ENCODE measurements at regions not wholly inside any gene's neighbourhood (a gene's known extent, or its start where the extent isn't known, plus 50 kb on each side); places are given as distances from the start of the nearest gene placed in this dataset.

DNA sequence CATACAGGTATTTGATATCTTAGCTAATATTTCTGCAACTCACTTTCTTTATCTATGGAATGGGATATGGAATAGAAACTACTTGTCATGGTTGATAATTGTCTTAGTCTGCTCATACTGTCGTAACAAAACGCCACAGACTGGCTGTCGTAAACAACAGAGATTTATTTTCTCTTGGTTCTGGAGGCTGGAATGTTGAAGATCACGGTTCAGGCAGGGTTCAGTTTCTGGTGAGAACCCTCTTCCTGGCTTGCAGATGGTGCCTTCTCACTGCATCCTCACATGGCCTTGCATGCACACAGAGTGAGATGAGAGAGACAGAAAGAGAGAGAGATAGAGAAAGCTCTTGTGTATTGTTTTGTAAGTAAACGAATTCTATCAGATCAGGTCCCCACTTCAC, 332.7 kb upstream of the MAGI2 start:
- Mint-ChIP-seq H3K9me3 (ENCODE audit: unreplicated experiment) (no peaks in the 10 kb centered on the region), H3K27me3 (ENCODE audit: insufficient read depth, unreplicated experiment) (peaks cover 4% of the 10 kb centered on the region), H3K36me3 (ENCODE audit: insufficient read depth, unreplicated experiment) (no peaks in the 10 kb centered on the region), H3K27ac (ENCODE audit: unreplicated experiment) (no peak overlapping the region), H3K4me1 (ENCODE audit: low read depth, unreplicated experiment) (no peaks in the 10 kb centered on the region), H3K4me3 (ENCODE audit: unreplicated experiment) (no peak overlapping the region)
- H3K27me3 ChIP-seq (replicated peaks; ENCODE audit: control insufficient read depth, insufficient read depth, low read length) = no peaks in the 10 kb centered on the region
- DNase-seq = no peak
- TF ChIP-seq, protein P1, sequence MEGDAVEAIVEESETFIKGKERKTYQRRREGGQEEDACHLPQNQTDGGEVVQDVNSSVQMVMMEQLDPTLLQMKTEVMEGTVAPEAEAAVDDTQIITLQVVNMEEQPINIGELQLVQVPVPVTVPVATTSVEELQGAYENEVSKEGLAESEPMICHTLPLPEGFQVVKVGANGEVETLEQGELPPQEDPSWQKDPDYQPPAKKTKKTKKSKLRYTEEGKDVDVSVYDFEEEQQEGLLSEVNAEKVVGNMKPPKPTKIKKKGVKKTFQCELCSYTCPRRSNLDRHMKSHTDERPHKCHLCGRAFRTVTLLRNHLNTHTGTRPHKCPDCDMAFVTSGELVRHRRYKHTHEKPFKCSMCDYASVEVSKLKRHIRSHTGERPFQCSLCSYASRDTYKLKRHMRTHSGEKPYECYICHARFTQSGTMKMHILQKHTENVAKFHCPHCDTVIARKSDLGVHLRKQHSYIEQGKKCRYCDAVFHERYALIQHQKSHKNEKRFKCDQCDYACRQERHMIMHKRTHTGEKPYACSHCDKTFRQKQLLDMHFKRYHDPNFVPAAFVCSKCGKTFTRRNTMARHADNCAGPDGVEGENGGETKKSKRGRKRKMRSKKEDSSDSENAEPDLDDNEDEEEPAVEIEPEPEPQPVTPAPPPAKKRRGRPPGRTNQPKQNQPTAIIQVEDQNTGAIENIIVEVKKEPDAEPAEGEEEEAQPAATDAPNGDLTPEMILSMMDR (IDR thresholded peaks at IDR 0.05; ENCODE audit: insufficient read depth in 1 of 2, low read depth in 1 of 2, low read length in 1 of 2, severe bottlenecking in 1 of 2, unreplicated experiment in 1 of 2) = no peak
- H3K36me3 ChIP-seq (ENCODE audit: control insufficient read depth, insufficient read depth, low read length) = no peaks in the 10 kb centered on the region
- POLR2A ChIA-PET = no interaction called here
- no peak overlapping the region for H3K4me3 ChIP-seq (ENCODE audit: low read depth, low read length)
- CTCF ChIA-PET = no interaction called here
- H3K9me3 ChIP-seq = no peaks in the 10 kb centered on the region
- no TSS peak for BruUV-seq (replicated peaks)
- H3K4me1 ChIP-seq = no peaks in the 10 kb centered on the region
- intact Hi-C loops (cut with micrococcal nuclease; ENCODE audit: unreplicated experiment) = no loop called here

DNA sequence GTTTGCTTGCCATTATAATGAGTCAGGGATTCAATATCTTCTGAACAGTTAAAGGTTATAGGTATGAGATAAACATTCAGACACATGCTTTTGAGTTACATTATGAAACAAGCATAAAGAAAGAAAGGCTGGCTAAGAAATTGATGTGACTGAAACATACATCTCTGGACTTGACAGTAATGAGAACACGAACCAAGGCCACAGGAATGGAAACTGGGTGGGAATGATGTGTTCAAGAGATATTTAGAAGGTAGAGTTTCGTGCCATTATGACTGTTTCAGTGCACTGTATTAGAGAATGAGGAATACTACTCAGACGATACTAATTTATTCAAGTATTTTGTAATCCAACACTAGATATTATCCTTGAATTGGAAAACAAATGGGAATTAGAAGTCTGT, 332.1 kb upstream of the MAGI2 start:
- H3K27ac Mint-ChIP-seq (ENCODE audit: unreplicated experiment) = no peak overlapping the region
- TF ChIP-seq, protein P1 (IDR thresholded peaks at IDR 0.05; ENCODE audit: insufficient read depth in 1 of 2, low read depth in 1 of 2, low read length in 1 of 2, severe bottlenecking in 1 of 2, unreplicated experiment in 1 of 2) = no peak
- no peaks in the 10 kb centered on the region for H3K4me1 Mint-ChIP-seq (ENCODE audit: low read depth, unreplicated experiment)
- ChIA-PET POLR2A (no interaction called here), CTCF (no interaction called here)
- Histone ChIP-seq H3K9me3 (no peaks in the 10 kb centered on the region), H3K4me1 (no peaks in the 10 kb centered on the region), H3K27me3 (replicated peaks; ENCODE audit: control insufficient read depth, insufficient read depth, low read length) (no peaks in the 10 kb centered on the region), H3K36me3 (ENCODE audit: control insufficient read depth, insufficient read depth, low read length) (no peaks in the 10 kb centered on the region), H3K4me3 (ENCODE audit: low read depth, low read length) (no peak overlapping the region)
- H3K27me3 Mint-ChIP-seq (ENCODE audit: insufficient read depth, unreplicated experiment) = peaks cover 4% of the 10 kb centered on the region
- H3K4me3 Mint-ChIP-seq (ENCODE audit: unreplicated experiment) = no peak overlapping the region
- no TSS peak for BruUV-seq (replicated peaks)
- no peaks in the 10 kb centered on the region for H3K36me3 Mint-ChIP-seq (ENCODE audit: insufficient read depth, unreplicated experiment)
- H3K9me3 Mint-ChIP-seq (ENCODE audit: unreplicated experiment) = no peaks in the 10 kb centered on the region
- no peak for DNase-seq
- intact Hi-C loops (cut with micrococcal nuclease; ENCODE audit: unreplicated experiment) = no loop called here

DNA sequence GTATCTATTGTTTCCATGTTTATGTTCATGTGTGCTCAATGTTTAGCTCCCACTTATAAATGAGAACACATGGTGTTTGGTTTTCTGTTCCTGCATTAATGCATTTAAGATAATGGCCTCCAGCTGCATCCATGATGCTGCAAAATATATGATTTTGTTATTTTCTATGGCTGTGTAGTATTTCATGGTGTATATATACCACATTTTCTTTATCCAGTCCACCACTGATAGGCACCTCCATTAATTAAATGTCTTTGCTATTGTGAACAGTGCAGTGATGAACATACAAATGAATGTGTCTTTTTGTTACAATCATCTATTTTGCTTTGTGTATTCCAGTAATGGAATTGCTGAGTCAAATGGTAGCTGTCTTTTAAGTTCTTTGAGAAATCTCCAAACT, 329.4 kb upstream of the MAGI2 start:
- POLR2A ChIA-PET = no interaction called here
- BruUV-seq (replicated peaks) = no TSS peak
- H3K4me1 Mint-ChIP-seq (ENCODE audit: low read depth, unreplicated experiment) = no peaks in the 10 kb centered on the region
- no peak overlapping the region for H3K27ac Mint-ChIP-seq (ENCODE audit: unreplicated experiment)
- no peaks in the 10 kb centered on the region for H3K36me3 ChIP-seq (ENCODE audit: control insufficient read depth, insufficient read depth, low read length)
- H3K9me3 ChIP-seq = no peaks in the 10 kb centered on the region
- intact Hi-C loops (cut with micrococcal nuclease; ENCODE audit: unreplicated experiment) = no loop called here
- no peaks in the 10 kb centered on the region for H3K4me1 ChIP-seq
- no peaks in the 10 kb centered on the region for H3K27me3 ChIP-seq (replicated peaks; ENCODE audit: control insufficient read depth, insufficient read depth, low read length)
- H3K9me3 Mint-ChIP-seq (ENCODE audit: unreplicated experiment) = no peaks in the 10 kb centered on the region
- H3K4me3 Mint-ChIP-seq (ENCODE audit: unreplicated experiment) = no peak overlapping the region
- H3K27me3 Mint-ChIP-seq (ENCODE audit: insufficient read depth, unreplicated experiment) = peaks cover 4% of the 10 kb centered on the region
- DNase-seq = no peak
- TF ChIP-seq, protein P1 (IDR thresholded peaks at IDR 0.05; ENCODE audit: insufficient read depth in 1 of 2, low read depth in 1 of 2, low read length in 1 of 2, severe bottlenecking in 1 of 2, unreplicated experiment in 1 of 2) = no peak
- no peaks in the 10 kb centered on the region for H3K36me3 Mint-ChIP-seq (ENCODE audit: insufficient read depth, unreplicated experiment)
- H3K4me3 ChIP-seq (ENCODE audit: low read depth, low read length) = no peak overlapping the region
- CTCF ChIA-PET = no interaction called here
